GM10266 (cell line): ENCODE measurements at regions not wholly inside any gene's neighbourhood (a gene's known extent, or its start where the extent isn't known, plus 50 kb on each side); places are given as distances from the start of the nearest gene placed in this dataset.

Experiments
- DNase-seq: peaks from one replicate; pipeline ENCODE4 v3.0.0; 2012; ENCODE audit errors: extremely low spot score
- CTCF ChIP-seq: IDR thresholded peaks from 2 replicates; pipeline ENCODE4 v1.5.1; 2012; ENCODE audit warnings: mild to moderate bottlenecking, low read depth; ENCODE audit not compliant: control insufficient read depth, insufficient read depth; ENCODE audit errors: missing control alignments

- no peak for TF ChIP-seq CTCF
- no peak for DNase-seq
Observed at GRCh38 chr2:223197046-223197445, 145.1 kb downstream of the KCNE4 start.

- no peak for DNase-seq
- no peak for TF ChIP-seq CTCF
Observed at GRCh38 chr2:223199531-223200515, 147.8 kb downstream of the KCNE4 start.

- no peak for TF ChIP-seq CTCF
Observed at GRCh38 chr2:223203971-223204929, 152.3 kb downstream of the KCNE4 start.

GRCh38 chr2:223210489-223210888, 158.5 kb downstream of the KCNE4 start:
- TF ChIP-seq CTCF: no peak
- DNase-seq: no peak

More at GRCh38 chr2:223203971-223204929, 152.3 kb downstream of the KCNE4 start:
- DNase-seq: no peak

- no peak for TF ChIP-seq CTCF
- no peak for DNase-seq
Observed at GRCh38 chr2:223214394-223215253, 162.6 kb downstream of the KCNE4 start.

- no peak for DNase-seq
- TF ChIP-seq CTCF: no peak
Observed at GRCh38 chr2:223215254-223215516, 163.2 kb downstream of the KCNE4 start.
